SK-N-MC (cell line): ENCODE measurements at regions not wholly inside any gene's neighbourhood (a gene's known extent, or its start where the extent isn't known, plus 50 kb on each side); places are given as distances from the start of the nearest gene placed in this dataset.

ENCODE experiments used
- EZH2 ChIP-seq: fragments of 200-600 bp; sonication (generic); IDR thresholded peaks from one replicate; pipeline ENCODE4 v1.6.1; 2017; ENCODE audit warnings: antibody characterized with exemption
- POLR2AphosphoS5 ChIP-seq: IDR thresholded peaks from 2 replicates; pipeline ENCODE4 v1.6.1; 2012; ENCODE audit warnings: mild to moderate bottlenecking, low read depth, low read length, borderline replicate concordance

- TF ChIP-seq EZH2 (no peak), POLR2AphosphoS5 (no peak)
Observed at GRCh38 chr14:38884109-38884508, 218.9 kb downstream of the SEC23A start.
